Left ventricle myocardium superior (tissue), 1 donor: ENCODE measurements at regions not wholly inside any gene's neighbourhood (a gene's known extent, or its start where the extent isn't known, plus 50 kb on each side); places are given as distances from the start of the nearest gene placed in this dataset.

Experiments
- ATAC-seq: fragments of 200-7000 bp; cut with Tn5 transposase; one replicate; pipeline ENCODE4 v1.9.1; 2020; ENCODE audit warnings: mild to moderate bottlenecking, moderate library complexity
- DNase-seq: peaks from one replicate; pipeline ENCODE4 v3.0.0-alpha.2; 2020
- intact Hi-C: fragments of 100-400 bp; cut with micrococcal nuclease; formaldehyde crosslinking; loops from one replicate; pipeline ENCODE4 v1.11.0; 2022
- donor health status: DM: no; HTN: yes; CAD: no; lungs with severe emphysema.

- peak; percentile 45 for DNase-seq
These were observed 212.8 kb downstream of the NXNL2 start for GRCh38 chr9:88747768-88748167.

GRCh38 chr9:88748566-88749261 lies 213.7 kb downstream of the NXNL2 start:
- ATAC-seq, result peak; percentile 84
- intact Hi-C loops, result no loop called here
- DNase-seq, result peak; percentile 76

More at GRCh38 chr9:88747768-88748167, 212.8 kb downstream of the NXNL2 start:
- intact Hi-C loops, result no loop called here
- peak; percentile 82 for ATAC-seq

DNA sequence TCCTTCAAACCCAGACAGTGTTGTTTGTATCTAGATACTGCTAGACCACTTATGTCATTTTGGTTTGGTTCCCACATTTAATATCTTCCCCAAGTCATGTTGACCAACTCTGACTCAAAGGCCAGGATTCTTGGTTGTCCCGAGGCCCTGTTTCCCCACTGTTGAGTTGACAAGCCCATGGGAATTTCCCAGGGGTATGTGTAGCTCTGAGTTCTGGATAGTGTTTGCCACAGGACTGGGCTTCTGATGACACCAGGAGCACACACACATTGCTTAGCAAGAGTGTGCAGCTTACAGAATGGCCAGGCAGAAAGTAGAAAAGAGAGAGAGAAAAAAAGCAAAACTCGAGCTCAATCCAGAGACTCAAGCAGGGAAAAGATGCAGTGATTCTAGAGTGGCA lies 214.4 kb downstream of the NXNL2 start:
- ATAC-seq, result peak; percentile 8
- intact Hi-C loops, result no loop called here
- no peak for DNase-seq

- no peak for ATAC-seq
- DNase-seq, result no peak
- intact Hi-C loops, result no loop called here
These were observed 215.9 kb downstream of the NXNL2 start for GRCh38 chr9:88750832-88751360.

DNA sequence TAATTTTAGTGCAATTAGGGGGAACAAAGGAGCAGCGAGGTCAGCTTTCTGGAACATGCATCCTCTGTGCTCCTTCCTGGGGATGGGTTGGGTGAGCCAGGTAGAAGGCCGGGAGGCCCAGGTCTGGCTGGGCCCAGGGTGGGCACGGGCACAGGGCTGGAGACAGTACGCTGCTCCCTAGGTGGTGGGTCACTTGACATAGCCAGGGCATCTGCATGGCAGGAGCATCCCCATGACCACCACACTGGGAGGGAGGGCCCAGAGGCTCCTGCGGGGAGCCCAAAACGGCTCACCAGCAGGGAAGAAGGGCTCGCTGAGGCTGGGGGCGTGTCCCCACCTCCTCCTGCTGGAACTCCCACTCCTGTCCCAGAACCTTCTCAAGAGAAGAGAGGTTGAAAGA lies 216.8 kb downstream of the NXNL2 start:
- DNase-seq (no peak), ATAC-seq (no peak)
- intact Hi-C loops, result no loop called here

DNA sequence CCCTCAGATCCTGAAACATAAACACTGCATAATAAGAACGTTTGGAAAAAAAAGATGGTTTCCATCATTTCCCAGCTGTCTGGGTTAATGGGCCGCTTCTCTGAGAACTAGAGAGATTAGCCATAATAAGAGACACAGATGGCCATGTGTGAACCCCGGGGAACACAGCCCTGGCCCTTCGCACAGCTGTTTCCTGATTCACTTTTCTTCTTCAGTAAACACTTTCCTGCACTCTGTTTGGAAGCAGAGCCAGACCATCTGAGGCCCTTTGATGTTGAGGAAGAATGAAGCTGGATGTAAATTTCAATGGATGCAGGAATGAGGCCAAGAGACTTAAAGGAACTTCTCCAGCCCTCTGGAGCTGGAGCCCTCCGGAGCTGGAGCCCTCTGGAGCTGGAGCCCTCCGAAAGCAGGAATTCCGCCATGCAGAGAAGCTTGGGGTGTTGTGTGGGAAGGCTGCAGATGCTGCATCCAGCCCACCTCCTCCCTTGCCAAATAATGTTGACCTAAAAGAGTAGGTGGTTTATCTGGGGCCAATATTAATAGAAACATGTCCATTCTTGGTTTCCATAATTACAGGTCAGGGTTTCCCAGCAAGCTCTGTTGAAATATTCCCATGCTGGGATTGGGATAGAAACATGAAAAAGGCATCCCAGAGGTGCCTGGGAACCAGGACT lies 218.9 kb downstream of the NXNL2 start:
- DNase-seq (peak; percentile 58), ATAC-seq (peak; percentile 79)
- intact Hi-C loops, result no loop called here

DNA sequence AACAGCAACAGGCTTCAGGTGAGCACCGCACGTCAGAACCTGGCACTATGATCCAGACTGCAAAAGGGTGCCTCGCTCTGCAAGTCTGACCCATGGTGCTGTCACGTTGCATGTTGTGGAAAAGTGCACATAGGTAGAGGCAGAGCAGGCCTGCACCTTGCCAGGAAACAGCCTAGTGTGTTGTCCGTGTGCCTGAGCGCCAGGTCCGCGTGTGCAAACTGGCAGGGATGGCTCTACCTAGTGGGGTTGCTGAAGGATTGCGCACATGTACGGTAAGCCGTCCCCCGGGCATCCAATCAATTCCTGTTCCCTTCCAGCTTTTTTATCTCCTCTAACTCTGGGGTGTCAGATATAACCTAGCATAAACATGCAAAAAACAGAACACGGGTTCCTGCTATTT lies 219.5 kb downstream of the NXNL2 start:
- DNase-seq (no peak), ATAC-seq (no peak)
- intact Hi-C loops, result no loop called here

GRCh38 chr9:88754886-88755285 lies 219.9 kb downstream of the NXNL2 start:
- ATAC-seq, result no peak
- DNase-seq, result no peak
- intact Hi-C loops, result no loop called here

GRCh38 chr9:88757406-88758010 lies 222.5 kb downstream of the NXNL2 start:
- intact Hi-C loops, result no loop called here
- DNase-seq, result no peak
- no peak for ATAC-seq

DNA sequence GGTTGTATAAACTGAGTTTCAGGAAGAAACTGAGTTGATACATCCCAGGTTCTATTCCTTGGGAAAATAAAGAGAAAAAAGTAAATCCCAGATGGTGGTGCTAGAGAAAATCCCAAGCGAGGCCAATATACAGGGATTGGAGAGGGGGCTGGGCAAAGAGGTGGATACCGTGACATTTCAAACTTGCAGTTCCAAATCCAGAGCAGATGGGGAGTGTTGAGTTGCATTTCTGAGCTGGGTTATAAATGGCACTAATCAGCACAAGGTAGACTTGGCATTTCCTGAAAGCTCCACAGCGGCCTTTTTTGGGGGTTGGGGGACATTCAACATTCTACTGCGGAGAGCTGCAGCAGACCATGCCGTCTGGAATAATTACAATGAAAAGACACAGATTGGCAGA lies 224.4 kb downstream of the NXNL2 start:
- DNase-seq, result no peak
- peak; percentile 56 for ATAC-seq
- intact Hi-C loops, result no loop called here

GRCh38 chr9:88766778-88767503 lies 224.3 kb upstream of the S1PR3 start:
- DNase-seq, result no peak
- intact Hi-C loops, result no loop called here
- no peak for ATAC-seq

- DNase-seq (no peak), ATAC-seq (no peak)
- intact Hi-C loops, result no loop called here
These were observed 223.8 kb upstream of the S1PR3 start for GRCh38 chr9:88767504-88767790.

GRCh38 chr9:88772575-88772974 lies 218.7 kb upstream of the S1PR3 start:
- intact Hi-C loops, result no loop called here
- DNase-seq (no peak), ATAC-seq (no peak)

DNA sequence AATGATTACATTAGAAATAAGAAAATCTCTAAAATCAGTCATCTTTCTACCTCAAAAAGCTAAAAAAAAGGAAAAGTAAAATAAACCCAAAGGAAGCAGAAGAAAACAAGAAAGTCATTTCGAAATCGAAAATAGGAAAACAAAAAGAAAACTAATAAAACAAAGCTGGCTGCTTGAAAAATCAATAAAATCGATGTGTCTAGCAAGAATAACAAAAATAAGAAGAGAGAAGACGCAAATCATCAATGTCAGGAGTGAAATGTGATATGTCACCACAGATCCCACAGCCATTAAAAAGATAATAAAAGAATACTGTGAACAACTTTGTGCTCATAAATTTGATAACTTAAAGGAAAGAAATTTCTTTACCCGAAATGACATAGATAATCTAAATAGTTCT lies 218.1 kb upstream of the S1PR3 start:
- DNase-seq (no peak), ATAC-seq (no peak)
- intact Hi-C loops, result no loop called here

- peak; percentile 10 for ATAC-seq
- intact Hi-C loops, result no loop called here
- DNase-seq, result no peak
These were observed 217.5 kb upstream of the S1PR3 start for GRCh38 chr9:88773627-88774244.

- DNase-seq, result no peak
- intact Hi-C loops, result no loop called here
These were observed 216.2 kb upstream of the S1PR3 start for GRCh38 chr9:88775037-88775471.

GRCh38 chr9:88775559-88775958 lies 215.7 kb upstream of the S1PR3 start:
- ATAC-seq (no peak), DNase-seq (no peak)
- intact Hi-C loops, result no loop called here

More at GRCh38 chr9:88775037-88775471, 216.2 kb upstream of the S1PR3 start:
- peak; percentile 66 for ATAC-seq

DNA sequence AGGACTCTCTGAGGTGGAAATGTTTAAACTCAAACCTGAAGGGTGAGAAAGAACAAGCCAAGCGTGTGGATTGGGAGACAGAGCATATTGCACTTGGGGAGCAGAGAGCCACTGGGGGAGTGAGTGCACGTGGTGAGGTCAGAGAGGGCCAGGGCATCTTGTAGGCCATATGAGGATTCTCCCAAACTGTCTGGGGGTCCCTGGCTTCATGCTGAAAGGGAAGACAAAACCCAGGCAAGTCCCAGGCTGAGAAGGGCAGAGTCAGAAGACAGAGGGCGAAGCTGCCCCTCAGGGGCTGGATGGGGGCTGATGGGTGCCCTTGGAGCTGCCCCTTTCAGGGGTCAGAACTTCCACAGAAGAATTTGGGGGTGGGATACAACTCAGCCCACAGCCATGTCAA lies 215.3 kb upstream of the S1PR3 start:
- ATAC-seq (no peak), DNase-seq (no peak)
- intact Hi-C loops, result no loop called here

- intact Hi-C loops, result no loop called here
- DNase-seq, result no peak
- no peak for ATAC-seq
These were observed 214.4 kb upstream of the S1PR3 start for GRCh38 chr9:88776717-88777497.
